Adipocyte (in vitro differentiated cells): ENCODE measurements at regions not wholly inside any gene's neighbourhood (a gene's known extent, or its start where the extent isn't known, plus 50 kb on each side); places are given as distances from the start of the nearest gene placed in this dataset.
"Not testable (repeated sequence)": the region's sequence is repeated elsewhere in the genome, so short reads cannot be mapped to it uniquely, and the experiment has no call there.

Source experiments
- DNase-seq: peaks from one replicate; pipeline ENCODE4 v3.0.0-alpha.2; 2015; ENCODE audit warnings: low read depth
- H3K27me3 ChIP-seq: replicated peaks from 2 replicates; pipeline ENCODE4 v1.7.0; 2013; ENCODE audit warnings: mild to moderate bottlenecking, low read length, moderate library complexity; ENCODE audit not compliant: control insufficient read depth, insufficient read depth
- H3K36me3 ChIP-seq: 2 replicates; pipeline ENCODE4 v1.7.0; 2013; ENCODE audit warnings: low read length, mild to moderate bottlenecking, moderate library complexity; ENCODE audit not compliant: control insufficient read depth, insufficient read depth, severe bottlenecking
- H3K4me1 ChIP-seq: 2 replicates; pipeline ENCODE4 v1.7.0; 2013; ENCODE audit warnings: mild to moderate bottlenecking, low read length, moderate library complexity; ENCODE audit not compliant: control insufficient read depth, insufficient read depth
- H3K4me3 ChIP-seq: 2 replicates; pipeline ENCODE4 v1.7.0; 2013; ENCODE audit warnings: mild to moderate bottlenecking, low read length, moderate library complexity
- H3K9ac ChIP-seq: 2 replicates; pipeline ENCODE4 v1.7.0; 2013; ENCODE audit warnings: mild to moderate bottlenecking, low read length, moderate library complexity
- H3K9me3 ChIP-seq: 2 replicates; pipeline ENCODE4 v1.7.0; 2013; ENCODE audit warnings: mild to moderate bottlenecking, low read length, moderate library complexity; ENCODE audit not compliant: control insufficient read depth

GRCh38 chr6:48404927-48405326, 293.9 kb upstream of the PTCHD4 start:
- H3K36me3 ChIP-seq, result no peaks in the 10 kb centered on the region
- peaks cover 13% of the 10 kb centered on the region for H3K9me3 ChIP-seq
- H3K4me3 ChIP-seq, result no peak overlapping the region
- H3K4me1 ChIP-seq, result no peaks in the 10 kb centered on the region
- no peak overlapping the region for H3K9ac ChIP-seq
- no peaks in the 10 kb centered on the region for H3K27me3 ChIP-seq
- DNase-seq, result no peak

GRCh38 chr6:48403587-48403986, 292.6 kb upstream of the PTCHD4 start:
- peaks cover 13% of the 10 kb centered on the region for H3K9me3 ChIP-seq
- H3K36me3 ChIP-seq, result no peaks in the 10 kb centered on the region
- no peaks in the 10 kb centered on the region for H3K27me3 ChIP-seq
- H3K4me1 ChIP-seq, result no peaks in the 10 kb centered on the region
- H3K4me3 ChIP-seq, result no peak overlapping the region
- no peak overlapping the region for H3K9ac ChIP-seq
- DNase-seq, result no peak

GRCh38 chr6:48401016-48401415, 290.0 kb upstream of the PTCHD4 start:
- Histone ChIP-seq H3K4me1 (no peaks in the 10 kb centered on the region), H3K9ac (no peak overlapping the region), H3K27me3 (no peaks in the 10 kb centered on the region), H3K4me3 (no peak overlapping the region), H3K36me3 (no peaks in the 10 kb centered on the region), H3K9me3 (peaks cover 13% of the 10 kb centered on the region)
- DNase-seq, result no peak

GRCh38 chr6:48397887-48398286, 286.9 kb upstream of the PTCHD4 start:
- H3K4me1 ChIP-seq, result no peaks in the 10 kb centered on the region
- DNase-seq, result no peak
- H3K9me3 ChIP-seq, result no peaks in the 10 kb centered on the region
- H3K27me3 ChIP-seq, result no peaks in the 10 kb centered on the region
- no peak overlapping the region for H3K9ac ChIP-seq
- no peak overlapping the region for H3K4me3 ChIP-seq
- H3K36me3 ChIP-seq, result no peaks in the 10 kb centered on the region

- Histone ChIP-seq H3K9me3 (peaks cover 33% of the 10 kb centered on the region), H3K4me1 (no peaks in the 10 kb centered on the region), H3K27me3 (no peaks in the 10 kb centered on the region), H3K4me3 (no peak overlapping the region), H3K36me3 (no peaks in the 10 kb centered on the region), H3K9ac (no peak overlapping the region)
- DNase-seq, result no peak
Measured at GRCh38 chr6:48389146-48390043, 278.4 kb upstream of the PTCHD4 start.

GRCh38 chr6:48388044-48388443, 277.0 kb upstream of the PTCHD4 start:
- Histone ChIP-seq H3K36me3 (no peaks in the 10 kb centered on the region), H3K9ac (no peak overlapping the region), H3K27me3 (no peaks in the 10 kb centered on the region), H3K4me1 (no peaks in the 10 kb centered on the region), H3K4me3 (no peak overlapping the region), H3K9me3 (peaks cover 33% of the 10 kb centered on the region)
- DNase-seq, result no peak

GRCh38 chr6:48378884-48379407, 267.9 kb upstream of the PTCHD4 start:
- Histone ChIP-seq H3K27me3 (no peaks in the 10 kb centered on the region), H3K9ac (no peak overlapping the region), H3K9me3 (peaks cover 3% of the 10 kb centered on the region), H3K36me3 (no peaks in the 10 kb centered on the region), H3K4me1 (no peaks in the 10 kb centered on the region), H3K4me3 (no peak overlapping the region)
- DNase-seq, result no peak

GRCh38 chr6:48377115-48377514, 266.1 kb upstream of the PTCHD4 start:
- Histone ChIP-seq H3K4me3 (no peak overlapping the region), H3K36me3 (no peaks in the 10 kb centered on the region), H3K4me1 (no peaks in the 10 kb centered on the region), H3K27me3 (no peaks in the 10 kb centered on the region), H3K9ac (no peak overlapping the region), H3K9me3 (no peaks in the 10 kb centered on the region)
- DNase-seq, result no peak

GRCh38 chr6:48371226-48371625, 260.2 kb upstream of the PTCHD4 start:
- not testable (repeated sequence) for H3K4me1 ChIP-seq, H3K4me3 ChIP-seq, H3K27me3 ChIP-seq, H3K36me3 ChIP-seq, H3K9me3 ChIP-seq, H3K9ac ChIP-seq, DNase-seq

- no peak overlapping the region for H3K9ac ChIP-seq
Measured at GRCh38 chr6:48369100-48369499, 258.1 kb upstream of the PTCHD4 start.

GRCh38 chr6:48325701-48326100, 214.7 kb upstream of the PTCHD4 start:
- H3K4me3 ChIP-seq, result no peak overlapping the region
- H3K9me3 ChIP-seq, result no peaks in the 10 kb centered on the region
- H3K27me3 ChIP-seq, result no peaks in the 10 kb centered on the region
- no peaks in the 10 kb centered on the region for H3K36me3 ChIP-seq
- DNase-seq, result no peak
- no peak overlapping the region for H3K9ac ChIP-seq
- H3K4me1 ChIP-seq, result peaks cover 7% of the 10 kb centered on the region

More at GRCh38 chr6:48369100-48369499, 258.1 kb upstream of the PTCHD4 start:
- no peaks in the 10 kb centered on the region for H3K27me3 ChIP-seq
- DNase-seq, result no peak
- no peaks in the 10 kb centered on the region for H3K36me3 ChIP-seq
- H3K4me3 ChIP-seq, result no peak overlapping the region
- H3K9me3 ChIP-seq, result no peaks in the 10 kb centered on the region
- no peaks in the 10 kb centered on the region for H3K4me1 ChIP-seq
